Activated T-helper 17 cell treated with anti-CD3 and anti-CD28 coated beads, Interleukin-2, amount 50 U/mL, for 72 hours (primary cell): ENCODE measurements at regions not wholly inside any gene's neighbourhood (a gene's known extent, or its start where the extent isn't known, plus 50 kb on each side); places are given as distances from the start of the nearest gene placed in this dataset.

ENCODE experiments used
- ATAC-seq: fragments of 150-1000 bp; cut with Tn5 transposase; replicated peaks from 2 replicates; pipeline ENCODE4 v1.10.0; 2021; ENCODE audit warnings: mild to moderate bottlenecking, moderate library complexity
- H3K27ac Mint-ChIP-seq: one replicate; pipeline ENCODE4 v1.8.0; 2022; ENCODE audit warnings: mixed read lengths
- H3K27me3 Mint-ChIP-seq: one replicate; pipeline ENCODE4 v1.8.0; 2022; ENCODE audit warnings: mixed read lengths
- H3K36me3 Mint-ChIP-seq: one replicate; pipeline ENCODE4 v1.8.0; 2022; ENCODE audit warnings: low read depth, mild to moderate bottlenecking, mixed read lengths
- H3K4me1 Mint-ChIP-seq: one replicate; pipeline ENCODE4 v1.8.0; 2022; ENCODE audit warnings: mixed read lengths
- H3K4me3 Mint-ChIP-seq: one replicate; pipeline ENCODE4 v1.8.0; 2022; ENCODE audit warnings: mild to moderate bottlenecking, mixed read lengths
- H3K9me3 Mint-ChIP-seq: one replicate; pipeline ENCODE4 v1.8.0; 2022; ENCODE audit warnings: mixed read lengths

DNA sequence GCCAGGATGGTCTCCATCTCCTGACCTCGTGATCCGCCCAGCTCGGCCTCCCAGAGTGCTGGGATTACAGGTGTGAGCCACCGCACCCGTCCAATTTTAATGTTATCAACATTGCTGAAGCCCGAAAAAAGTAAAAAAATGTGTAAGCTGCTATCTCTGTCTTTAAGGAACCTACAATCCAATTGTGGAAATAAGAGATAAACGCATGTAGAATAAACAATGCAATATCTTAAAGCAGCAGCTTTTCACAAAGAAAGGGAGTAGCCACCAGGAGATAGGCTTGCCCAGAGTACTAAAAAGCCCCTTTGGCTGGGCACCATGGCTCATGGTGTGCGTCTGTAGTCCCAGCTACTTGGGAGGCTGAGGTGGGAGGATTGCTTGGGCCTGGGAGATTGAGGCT, 282.9 kb upstream of the LYZL1 start:
- peaks cover 7% of the 10 kb centered on the region for H3K27me3 Mint-ChIP-seq
- no peaks in the 10 kb centered on the region for H3K36me3 Mint-ChIP-seq
- no peak overlapping the region for H3K27ac Mint-ChIP-seq
- ATAC-seq, result no peak
- H3K4me3 Mint-ChIP-seq, result no peak overlapping the region
- H3K9me3 Mint-ChIP-seq, result no peaks in the 10 kb centered on the region
- no peaks in the 10 kb centered on the region for H3K4me1 Mint-ChIP-seq

DNA sequence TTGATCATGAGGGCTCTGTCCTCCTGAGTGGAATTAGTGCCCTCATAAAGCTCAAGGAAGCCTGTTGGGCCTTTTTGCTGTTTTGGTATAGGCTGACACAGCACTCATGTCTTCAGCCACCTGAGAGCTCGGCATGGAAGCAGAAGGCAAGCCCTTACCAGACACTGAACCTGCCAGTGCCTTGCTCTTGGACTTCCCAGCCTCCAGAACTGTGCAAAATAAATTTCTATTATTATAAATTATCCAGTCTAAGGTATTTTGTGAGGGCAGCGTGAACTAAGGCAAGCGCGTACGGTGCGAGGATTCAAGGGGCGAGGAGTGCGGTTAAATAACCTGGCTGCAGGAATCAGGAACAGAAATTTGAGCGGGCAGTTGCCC, 281.5 kb upstream of the LYZL1 start:
- Mint-ChIP-seq H3K4me3 (no peak overlapping the region), H3K4me1 (no peaks in the 10 kb centered on the region), H3K9me3 (no peaks in the 10 kb centered on the region), H3K36me3 (no peaks in the 10 kb centered on the region), H3K27ac (no peak overlapping the region), H3K27me3 (peaks cover 5% of the 10 kb centered on the region)
- no peak for ATAC-seq

DNA sequence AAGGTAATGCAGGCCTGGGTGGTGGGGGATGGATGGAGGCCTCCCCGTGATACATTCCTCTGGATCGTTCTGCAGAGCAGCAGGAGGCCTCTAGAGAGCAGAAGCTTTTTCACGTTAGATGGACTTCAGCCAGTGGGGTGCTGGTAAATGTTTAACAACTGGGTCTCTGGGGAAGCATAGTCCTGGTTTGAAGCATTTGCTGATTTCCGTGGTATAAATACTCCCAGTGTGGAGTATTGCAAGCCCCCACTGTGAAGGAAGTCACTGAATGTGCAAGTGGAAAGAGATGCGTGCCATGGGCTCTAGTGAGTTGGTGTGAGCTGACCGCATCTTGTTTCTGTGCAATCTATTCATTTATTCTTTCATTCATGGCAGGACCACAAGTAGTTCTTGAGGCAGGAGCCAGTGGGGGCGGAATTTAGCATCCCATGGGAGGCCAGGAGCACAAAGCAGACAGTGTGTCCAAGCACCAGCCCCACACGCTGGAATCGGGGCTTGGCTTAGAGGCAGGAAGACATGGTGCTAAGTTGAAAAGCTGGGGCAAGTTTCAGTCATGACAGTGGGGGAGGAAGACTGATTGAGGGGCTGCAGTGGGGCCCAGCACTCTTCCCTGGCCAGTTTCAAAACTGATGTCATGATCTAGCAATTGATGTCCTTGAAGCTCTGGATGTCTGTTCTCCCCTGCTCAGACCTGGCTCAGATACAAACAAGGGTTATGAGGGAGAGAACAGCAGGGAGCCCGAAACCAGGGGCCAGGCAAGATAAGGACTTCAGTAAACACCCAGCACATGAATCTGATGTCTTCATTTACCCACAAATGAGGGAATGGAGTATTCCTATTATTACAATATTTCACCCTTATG, 280.9 kb upstream of the LYZL1 start:
- no peaks in the 10 kb centered on the region for H3K9me3 Mint-ChIP-seq
- ATAC-seq, result no peak
- peaks cover 5% of the 10 kb centered on the region for H3K27me3 Mint-ChIP-seq
- H3K4me1 Mint-ChIP-seq, result no peaks in the 10 kb centered on the region
- H3K4me3 Mint-ChIP-seq, result no peak overlapping the region
- no peak overlapping the region for H3K27ac Mint-ChIP-seq
- no peaks in the 10 kb centered on the region for H3K36me3 Mint-ChIP-seq

DNA sequence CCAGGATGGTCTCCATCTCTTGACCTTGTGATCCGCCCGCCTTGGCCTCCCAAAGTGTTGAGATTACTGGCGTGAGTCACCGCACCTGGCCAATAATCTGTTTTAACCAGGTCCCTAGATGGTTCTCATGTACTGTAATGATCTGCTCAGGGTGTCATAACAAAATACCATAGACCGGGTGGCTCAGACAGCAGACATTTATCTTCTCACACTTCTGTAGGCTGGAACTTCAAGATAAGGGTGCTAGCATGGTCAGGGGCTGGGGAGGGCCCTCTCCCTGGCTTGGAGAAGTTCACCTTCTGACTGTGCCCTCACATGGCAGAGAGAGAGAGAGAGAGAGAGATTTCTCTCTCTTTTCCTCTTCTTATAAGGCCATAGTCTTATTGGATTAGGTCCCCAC, 279.4 kb upstream of the LYZL1 start:
- no peak for ATAC-seq
- Mint-ChIP-seq H3K27me3 (peaks cover 5% of the 10 kb centered on the region), H3K4me3 (no peak overlapping the region), H3K36me3 (no peaks in the 10 kb centered on the region), H3K4me1 (no peaks in the 10 kb centered on the region), H3K27ac (no peak overlapping the region), H3K9me3 (no peaks in the 10 kb centered on the region)

DNA sequence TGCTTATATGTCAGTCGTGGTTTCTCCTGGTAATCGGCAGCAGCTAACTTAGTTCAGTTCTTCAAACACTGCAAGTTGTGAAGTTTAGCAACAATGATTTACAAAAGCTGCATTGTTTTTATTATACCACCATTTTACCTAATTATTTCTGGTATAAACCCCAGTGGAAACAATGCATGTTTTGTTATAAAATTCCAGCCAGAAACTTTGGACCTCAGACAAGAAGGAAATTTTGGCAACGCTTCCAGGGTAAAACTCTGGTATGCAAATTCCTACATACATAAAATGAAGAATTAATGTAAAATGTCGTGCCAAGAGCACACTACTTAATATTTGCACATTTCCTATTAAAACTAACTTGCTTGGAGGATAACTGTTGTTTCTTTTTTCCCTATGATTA, 277.4 kb upstream of the LYZL1 start:
- Mint-ChIP-seq H3K9me3 (no peaks in the 10 kb centered on the region), H3K4me1 (no peaks in the 10 kb centered on the region), H3K27ac (no peak overlapping the region), H3K27me3 (peaks cover 13% of the 10 kb centered on the region), H3K36me3 (no peaks in the 10 kb centered on the region), H3K4me3 (no peak overlapping the region)
- no peak for ATAC-seq

DNA sequence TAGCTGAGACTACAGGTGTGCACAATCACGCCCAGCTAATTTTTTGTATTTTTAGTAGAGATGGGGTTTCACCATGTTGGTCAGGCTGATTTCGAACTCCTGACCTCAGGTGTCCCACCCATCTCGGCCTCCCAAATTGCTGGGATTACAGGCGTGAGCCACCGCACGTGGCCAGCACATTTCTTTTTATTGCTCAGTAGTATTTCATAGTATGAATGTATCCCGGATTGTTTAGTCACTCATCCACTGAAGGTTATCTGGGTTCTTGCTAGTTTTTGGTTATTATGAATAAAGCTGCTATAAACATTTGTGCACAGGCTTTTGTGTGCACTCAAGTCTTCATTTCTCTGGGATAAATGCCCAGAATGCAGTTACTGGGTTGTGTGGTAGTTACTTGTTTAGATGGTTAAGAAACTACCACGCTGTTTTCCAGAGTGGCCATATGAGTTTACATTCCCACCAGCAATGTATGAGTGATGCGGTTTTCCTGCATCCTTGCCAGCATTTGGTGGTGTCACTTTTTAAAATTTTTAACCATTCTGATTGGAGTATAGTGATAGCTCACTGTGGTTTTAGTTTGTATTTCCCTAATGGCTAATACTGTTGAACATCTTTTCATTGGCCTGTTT, 275.8 kb upstream of the LYZL1 start:
- no peak for ATAC-seq
- no peaks in the 10 kb centered on the region for H3K36me3 Mint-ChIP-seq
- H3K4me1 Mint-ChIP-seq, result no peaks in the 10 kb centered on the region
- peaks cover 25% of the 10 kb centered on the region for H3K27me3 Mint-ChIP-seq
- peaks cover 8% of the 10 kb centered on the region for H3K9me3 Mint-ChIP-seq
- H3K4me3 Mint-ChIP-seq, result no peak overlapping the region
- no peak overlapping the region for H3K27ac Mint-ChIP-seq

DNA sequence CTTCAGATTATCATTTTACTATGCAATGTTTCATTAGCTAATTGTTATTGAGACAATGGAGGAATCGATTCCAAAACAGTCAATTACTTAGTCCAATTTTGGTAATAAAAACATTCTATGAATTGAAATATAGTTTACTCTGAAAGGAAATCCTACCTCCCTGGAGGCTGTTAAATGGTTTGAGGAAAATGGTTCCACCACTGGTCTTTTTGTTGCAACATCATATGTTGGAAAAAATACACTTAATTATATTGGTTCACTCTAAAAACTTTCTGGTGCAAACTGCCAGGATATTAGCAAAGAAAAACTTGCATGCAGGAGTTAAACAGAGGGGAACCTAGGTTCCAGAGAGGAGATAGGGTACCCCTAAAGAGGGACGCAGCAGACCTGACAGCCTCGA, 267.3 kb upstream of the LYZL1 start:
- no peaks in the 10 kb centered on the region for H3K36me3 Mint-ChIP-seq
- H3K27me3 Mint-ChIP-seq, result peaks cover 11% of the 10 kb centered on the region
- peaks cover 8% of the 10 kb centered on the region for H3K9me3 Mint-ChIP-seq
- ATAC-seq, result no peak
- H3K27ac Mint-ChIP-seq, result no peak overlapping the region
- no peak overlapping the region for H3K4me3 Mint-ChIP-seq
- no peaks in the 10 kb centered on the region for H3K4me1 Mint-ChIP-seq

DNA sequence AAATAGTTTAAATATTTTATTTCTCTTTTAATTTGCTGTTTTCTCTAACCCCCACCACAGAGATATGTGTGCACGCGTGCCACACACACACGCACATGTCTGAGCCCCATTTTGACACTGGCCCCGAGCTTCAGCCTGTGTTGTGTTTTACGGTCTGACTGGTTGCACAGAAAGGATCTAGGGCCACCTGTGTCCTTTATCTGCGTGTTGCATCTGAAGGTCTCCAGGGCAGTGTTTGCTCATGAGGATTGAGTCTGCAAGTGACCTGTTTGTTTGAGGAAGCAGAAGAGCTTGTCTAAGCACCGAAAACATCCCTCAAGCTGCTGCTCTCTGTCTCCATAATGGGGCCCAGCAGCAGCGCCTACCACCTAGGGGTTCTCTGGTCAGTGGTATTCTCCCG, 266.4 kb upstream of the LYZL1 start:
- no peak overlapping the region for H3K27ac Mint-ChIP-seq
- H3K27me3 Mint-ChIP-seq, result peaks cover 3% of the 10 kb centered on the region
- peaks cover 2% of the 10 kb centered on the region for H3K9me3 Mint-ChIP-seq
- no peaks in the 10 kb centered on the region for H3K36me3 Mint-ChIP-seq
- no peak overlapping the region for H3K4me3 Mint-ChIP-seq
- no peaks in the 10 kb centered on the region for H3K4me1 Mint-ChIP-seq
- no peak for ATAC-seq

DNA sequence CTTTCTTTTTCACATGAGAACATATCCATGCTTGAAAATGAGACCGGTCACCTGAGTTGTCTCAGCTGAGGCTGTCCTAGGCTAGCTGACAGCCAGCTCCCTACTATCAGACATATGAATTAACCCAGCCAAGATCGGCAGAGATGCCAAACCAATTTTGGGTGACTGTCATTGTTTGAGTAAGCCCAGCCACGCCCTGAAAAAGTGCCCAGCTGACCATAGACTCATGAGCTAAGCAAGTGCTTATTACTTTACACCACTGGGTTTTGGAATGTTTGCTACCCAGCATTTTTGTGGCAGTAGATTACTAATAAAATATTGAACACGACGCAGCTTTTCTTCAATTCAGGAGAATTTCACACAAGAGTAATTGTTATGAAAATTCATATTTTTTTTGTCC, 265.2 kb upstream of the LYZL1 start:
- H3K4me1 Mint-ChIP-seq, result no peaks in the 10 kb centered on the region
- no peak for ATAC-seq
- no peaks in the 10 kb centered on the region for H3K27me3 Mint-ChIP-seq
- H3K4me3 Mint-ChIP-seq, result no peak overlapping the region
- H3K36me3 Mint-ChIP-seq, result no peaks in the 10 kb centered on the region
- H3K27ac Mint-ChIP-seq, result no peak overlapping the region
- H3K9me3 Mint-ChIP-seq, result no peaks in the 10 kb centered on the region

DNA sequence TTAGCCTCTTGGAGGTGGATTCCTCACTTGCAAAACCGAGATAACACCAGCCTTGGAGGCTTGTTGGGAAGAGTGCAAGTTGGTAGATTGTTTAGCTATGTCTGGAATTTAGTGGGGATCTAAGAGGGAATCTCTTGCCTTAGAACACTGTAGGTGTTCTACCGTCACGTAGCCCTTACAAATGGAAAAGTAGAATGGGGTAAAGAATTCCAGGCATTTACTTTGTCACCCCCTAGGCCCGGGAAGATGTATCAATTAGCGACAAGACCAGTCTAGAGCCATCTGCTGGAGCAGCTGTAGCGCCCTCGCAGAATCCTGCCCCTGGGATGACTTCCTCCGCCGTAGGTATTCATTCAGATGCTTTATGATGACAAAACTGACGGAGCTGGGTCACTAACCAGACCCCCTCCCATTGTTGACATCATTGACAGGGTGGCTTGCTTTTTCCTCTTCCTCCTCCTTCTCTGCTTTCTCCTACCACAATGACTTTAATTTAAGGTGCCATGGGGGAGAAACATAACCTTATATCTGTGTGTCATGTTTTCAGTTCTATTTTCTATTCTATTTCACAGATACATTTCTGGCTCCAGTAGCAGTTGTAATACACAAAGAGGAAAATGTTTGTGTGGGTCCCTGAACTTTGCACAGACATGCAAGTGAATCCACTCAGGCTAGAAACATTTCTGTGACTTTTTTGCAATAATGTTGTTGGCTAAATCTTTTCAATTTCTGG, 262.6 kb upstream of the LYZL1 start:
- H3K4me1 Mint-ChIP-seq, result no peaks in the 10 kb centered on the region
- H3K9me3 Mint-ChIP-seq, result no peaks in the 10 kb centered on the region
- ATAC-seq, result no peak
- no peak overlapping the region for H3K4me3 Mint-ChIP-seq
- H3K27ac Mint-ChIP-seq, result no peak overlapping the region
- H3K36me3 Mint-ChIP-seq, result no peaks in the 10 kb centered on the region
- peaks cover 4% of the 10 kb centered on the region for H3K27me3 Mint-ChIP-seq

DNA sequence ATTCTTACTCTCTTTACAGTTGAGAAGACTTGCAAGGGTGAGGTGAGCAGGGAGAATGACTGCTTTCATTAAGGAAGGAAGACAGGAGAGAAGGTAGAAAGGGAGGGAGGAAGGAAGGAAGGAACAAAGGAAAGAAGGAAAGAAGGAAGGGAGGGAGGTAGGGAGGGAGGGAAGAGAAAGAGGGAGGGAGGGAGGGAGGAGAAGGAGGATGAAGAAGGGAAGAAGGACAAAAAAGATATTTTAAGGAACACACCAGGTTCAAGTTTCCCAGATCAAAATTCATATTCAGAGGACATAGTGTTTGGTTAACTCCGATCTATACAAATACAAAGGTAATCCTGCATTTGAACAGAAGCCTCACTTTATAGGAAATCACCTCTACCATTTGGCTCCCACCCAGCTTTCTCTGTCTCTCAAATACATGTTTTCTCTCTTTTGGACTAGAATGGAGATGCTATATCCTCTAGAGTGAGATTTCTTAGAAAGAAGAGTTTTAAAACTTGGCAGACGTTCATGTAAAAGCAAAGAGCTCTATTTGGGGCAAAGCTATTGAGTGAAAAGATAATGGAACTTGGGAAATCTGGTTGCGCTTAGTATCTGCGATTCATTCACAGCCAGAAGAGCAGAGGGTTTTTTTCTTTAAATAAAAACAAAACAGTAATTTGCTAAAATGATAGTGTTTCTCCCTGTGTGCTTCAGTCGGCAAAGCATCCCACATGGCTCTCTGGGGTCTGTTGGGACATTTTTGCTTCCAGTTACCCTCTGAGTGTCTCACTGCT, 261.9 kb upstream of the LYZL1 start:
- Mint-ChIP-seq H3K27me3 (peaks cover 4% of the 10 kb centered on the region), H3K9me3 (no peaks in the 10 kb centered on the region), H3K36me3 (no peaks in the 10 kb centered on the region), H3K27ac (no peak overlapping the region), H3K4me3 (no peak overlapping the region), H3K4me1 (no peaks in the 10 kb centered on the region)
- ATAC-seq, result no peak

DNA sequence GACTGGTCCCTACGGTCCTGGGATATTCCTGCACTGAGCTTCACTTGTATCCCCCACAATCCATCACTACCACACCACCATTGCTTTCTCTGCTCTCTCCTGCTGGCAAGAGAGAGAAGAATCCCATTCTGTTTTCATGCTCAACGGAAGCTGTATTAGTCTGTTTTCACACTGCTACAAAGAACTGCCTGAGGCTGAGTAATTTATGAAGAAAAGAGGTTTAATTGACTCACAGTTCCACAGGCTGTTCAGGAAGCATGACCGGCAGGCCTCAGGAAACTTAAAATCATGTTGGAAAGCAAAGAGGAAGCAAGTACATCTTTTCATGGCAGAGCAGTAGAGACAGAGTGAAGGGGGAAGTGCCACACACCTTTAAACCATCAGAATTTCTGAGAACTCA, 260.4 kb upstream of the LYZL1 start:
- no peaks in the 10 kb centered on the region for H3K9me3 Mint-ChIP-seq
- H3K4me3 Mint-ChIP-seq, result no peak overlapping the region
- no peak for ATAC-seq
- no peaks in the 10 kb centered on the region for H3K4me1 Mint-ChIP-seq
- peaks cover 4% of the 10 kb centered on the region for H3K27me3 Mint-ChIP-seq
- H3K27ac Mint-ChIP-seq, result no peak overlapping the region
- H3K36me3 Mint-ChIP-seq, result no peaks in the 10 kb centered on the region

DNA sequence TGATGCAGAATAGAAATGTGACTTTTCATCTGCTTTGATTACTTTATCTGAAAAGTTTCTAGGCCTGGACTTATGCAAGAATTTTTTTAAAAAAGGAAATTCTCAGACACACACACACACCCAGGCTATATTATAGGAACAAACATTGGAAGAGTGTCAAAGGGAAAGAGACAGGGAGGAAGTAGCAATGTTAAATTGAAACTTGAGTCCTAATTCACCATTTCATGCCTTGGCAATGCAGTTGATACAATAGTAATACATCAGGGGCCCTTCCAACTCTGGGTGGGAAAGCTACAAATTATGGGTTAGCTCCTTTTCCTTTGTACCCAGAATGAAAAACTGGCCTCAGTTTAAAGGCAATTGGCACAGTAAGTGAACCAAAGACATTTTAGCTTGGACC, 258.0 kb upstream of the LYZL1 start:
- no peaks in the 10 kb centered on the region for H3K9me3 Mint-ChIP-seq
- peaks cover 9% of the 10 kb centered on the region for H3K27me3 Mint-ChIP-seq
- no peak for ATAC-seq
- H3K4me1 Mint-ChIP-seq, result no peaks in the 10 kb centered on the region
- no peaks in the 10 kb centered on the region for H3K36me3 Mint-ChIP-seq
- no peak overlapping the region for H3K27ac Mint-ChIP-seq
- no peak overlapping the region for H3K4me3 Mint-ChIP-seq

DNA sequence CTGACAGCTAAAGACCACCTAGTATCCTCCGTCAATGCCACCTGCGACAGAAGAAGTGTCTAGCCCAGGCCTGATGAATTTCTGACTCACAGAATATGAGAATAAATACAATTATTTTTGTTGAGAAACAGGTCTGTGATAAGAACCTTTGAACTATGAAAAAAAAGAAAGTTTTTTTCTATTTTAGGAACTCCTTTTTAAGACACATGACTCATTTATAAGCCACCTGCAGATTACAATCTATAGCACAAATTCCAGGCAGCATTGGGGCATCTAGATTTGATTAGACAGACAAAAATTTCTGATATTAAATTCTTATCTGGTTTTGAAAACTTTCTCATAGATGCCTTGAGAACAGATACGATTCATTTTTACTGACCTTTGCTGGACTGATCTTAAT, 256.7 kb upstream of the LYZL1 start:
- H3K4me1 Mint-ChIP-seq, result no peaks in the 10 kb centered on the region
- H3K4me3 Mint-ChIP-seq, result no peak overlapping the region
- H3K27me3 Mint-ChIP-seq, result peaks cover 9% of the 10 kb centered on the region
- H3K9me3 Mint-ChIP-seq, result no peaks in the 10 kb centered on the region
- H3K27ac Mint-ChIP-seq, result no peak overlapping the region
- no peaks in the 10 kb centered on the region for H3K36me3 Mint-ChIP-seq
- no peak for ATAC-seq
